ENCODE measurements at regions not wholly inside any gene's neighbourhood (a gene's known extent, or its start where the extent isn't known, plus 50 kb on each side); places are given as distances from the start of the nearest gene placed in this dataset.
A peak's percentile ranks its signal among the peaks of the same experiment; 100 is the strongest.

DNA sequence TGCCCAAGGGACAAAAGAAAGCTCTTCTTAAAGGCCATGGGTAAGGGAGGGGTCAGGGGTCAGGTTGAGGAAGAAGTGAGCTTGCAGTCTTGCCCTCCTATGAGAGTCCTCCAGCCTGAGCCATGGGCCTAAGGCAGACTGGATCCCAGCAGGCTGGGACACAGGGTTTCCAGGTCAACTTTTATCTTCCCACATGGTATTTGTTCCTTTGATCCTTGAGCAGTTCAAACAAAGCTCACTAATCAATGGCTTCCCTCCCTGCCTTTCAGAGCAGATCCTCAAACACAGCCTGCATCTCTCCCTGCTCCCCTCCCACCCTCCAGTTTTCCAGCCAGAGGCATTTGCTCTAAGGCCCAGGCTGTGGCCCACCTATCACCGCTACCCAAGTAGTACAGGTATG, 589.3 kb downstream of the INSC start (continued):
- TF ChIP-seq SYNCRIP (IDR thresholded peaks at IDR 0.05; ENCODE audit: insufficient read depth, low read depth, low read length) = no peak
- peak; percentile 48; the same call in 1 of the 2 replicates for TF ChIP-seq HDAC2 (CRISPR knock-in tag; IDR thresholded peaks at IDR 0.05)
- no peak for TF ChIP-seq ZNF550 (CRISPR knock-in tag; IDR thresholded peaks at IDR 0.05; ENCODE audit: borderline replicate concordance)
- TF ChIP-seq MEIS1 (CRISPR knock-in tag; IDR thresholded peaks at IDR 0.05; ENCODE audit: borderline replicate concordance) = no peak
- no peak for TF ChIP-seq ZNF230 (CRISPR knock-in tag; IDR thresholded peaks at IDR 0.05)
- TF ChIP-seq MED8 (CRISPR knock-in tag; IDR thresholded peaks at IDR 0.05; ENCODE audit: insufficient replicate concordance) = no peak
- peak; percentile 56; the same call in 1 of the 2 replicates for TF ChIP-seq ZNF609 (CRISPR knock-in tag; IDR thresholded peaks at IDR 0.05; ENCODE audit: borderline replicate concordance)
- no peak for TF ChIP-seq ZNF512B (CRISPR knock-in tag; IDR thresholded peaks at IDR 0.05; ENCODE audit: borderline replicate concordance)
- no peak for TF ChIP-seq LCORL (IDR thresholded peaks at IDR 0.05)
- TF ChIP-seq LCORL (CRISPR knock-in tag; IDR thresholded peaks at IDR 0.05) = no peak
- TF ChIP-seq NCOA5 (CRISPR knock-in tag; IDR thresholded peaks at IDR 0.05) = no peak
- no peak for TF ChIP-seq RXRA (CRISPR knock-in tag; IDR thresholded peaks at IDR 0.05)
- no peak for TF ChIP-seq AKAP8 (CRISPR knock-in tag; IDR thresholded peaks at IDR 0.05)
- peak; percentile 73; the same call in 1 of the 2 replicates for TF ChIP-seq NR2F2 (IDR thresholded peaks at IDR 0.05; ENCODE audit: borderline replicate concordance, low read depth)
- no peak for TF ChIP-seq NFYB (CRISPR knock-in tag; IDR thresholded peaks at IDR 0.05)
- TF ChIP-seq ZNF761 (CRISPR knock-in tag; conservative IDR thresholded peaks at IDR 0.05) = no peak
- TF ChIP-seq, protein P1, sequence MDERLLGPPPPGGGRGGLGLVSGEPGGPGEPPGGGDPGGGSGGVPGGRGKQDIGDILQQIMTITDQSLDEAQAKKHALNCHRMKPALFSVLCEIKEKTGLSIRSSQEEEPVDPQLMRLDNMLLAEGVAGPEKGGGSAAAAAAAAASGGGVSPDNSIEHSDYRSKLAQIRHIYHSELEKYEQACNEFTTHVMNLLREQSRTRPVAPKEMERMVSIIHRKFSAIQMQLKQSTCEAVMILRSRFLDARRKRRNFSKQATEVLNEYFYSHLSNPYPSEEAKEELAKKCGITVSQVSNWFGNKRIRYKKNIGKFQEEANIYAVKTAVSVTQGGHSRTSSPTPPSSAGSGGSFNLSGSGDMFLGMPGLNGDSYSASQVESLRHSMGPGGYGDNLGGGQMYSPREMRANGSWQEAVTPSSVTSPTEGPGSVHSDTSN (CRISPR knock-in tag; IDR thresholded peaks at IDR 0.05) = no peak
- no peak for TF ChIP-seq ZNF781 (CRISPR knock-in tag; IDR thresholded peaks at IDR 0.05; ENCODE audit: borderline replicate concordance, not compliant biosample characterization)
- TF ChIP-seq ARHGAP35 (CRISPR knock-in tag; IDR thresholded peaks at IDR 0.05; ENCODE audit: borderline replicate concordance) = no peak
